ENCODE measurements at regions not wholly inside any gene's neighbourhood (a gene's known extent, or its start where the extent isn't known, plus 50 kb on each side); places are given as distances from the start of the nearest gene placed in this dataset.

- H3K4me3 ChIP-seq (ENCODE audit: low read depth, low read length), result no peak overlapping the region
Measured at GRCh38 chr10:108901781-108902618, 1021.3 kb downstream of the XPNPEP1 start.

- H3K4me3 ChIP-seq (ENCODE audit: low read depth, low read length), result no peak overlapping the region
Measured at GRCh38 chr10:108899670-108900069, 1023.6 kb downstream of the XPNPEP1 start.

GRCh38 chr10:108894402-108895301, 1028.7 kb downstream of the XPNPEP1 start:
- H3K4me3 ChIP-seq (ENCODE audit: low read depth, low read length), result no peak overlapping the region

GRCh38 chr10:108877095-108877561, 1046.2 kb downstream of the XPNPEP1 start:
- H3K4me3 ChIP-seq (ENCODE audit: low read depth, low read length), result no peak overlapping the region

GRCh38 chr10:108872854-108873253, 1050.5 kb downstream of the XPNPEP1 start:
- H3K4me3 ChIP-seq (ENCODE audit: low read depth, low read length), result no peak overlapping the region

GRCh38 chr10:108868881-108869280, 1054.4 kb downstream of the XPNPEP1 start:
- no peak overlapping the region for H3K4me3 ChIP-seq (ENCODE audit: low read depth, low read length)

- H3K4me3 ChIP-seq (ENCODE audit: low read depth, low read length), result no peak overlapping the region
Measured at GRCh38 chr10:108862676-108863350, 1060.5 kb downstream of the XPNPEP1 start.

- H3K4me3 ChIP-seq (ENCODE audit: low read depth, low read length), result no peak overlapping the region
Measured at GRCh38 chr10:108861181-108861754, 1062.0 kb downstream of the XPNPEP1 start.

GRCh38 chr10:108852211-108852610, 1071.1 kb downstream of the XPNPEP1 start:
- H3K4me3 ChIP-seq (ENCODE audit: low read depth, low read length), result no peak overlapping the region

GRCh38 chr10:108850138-108850854, 1073.0 kb downstream of the XPNPEP1 start:
- H3K4me3 ChIP-seq (ENCODE audit: low read depth, low read length), result no peak overlapping the region

GRCh38 chr10:108849688-108850087, 1073.6 kb downstream of the XPNPEP1 start:
- no peak overlapping the region for H3K4me3 ChIP-seq (ENCODE audit: low read depth, low read length)

GRCh38 chr10:108849186-108849585, 1074.1 kb downstream of the XPNPEP1 start:
- H3K4me3 ChIP-seq (ENCODE audit: low read depth, low read length), result no peak overlapping the region

- H3K4me3 ChIP-seq (ENCODE audit: low read depth, low read length), result no peak overlapping the region
Measured at GRCh38 chr10:108848046-108848445, 1075.3 kb downstream of the XPNPEP1 start.

GRCh38 chr10:108840944-108841343, 1082.4 kb downstream of the XPNPEP1 start:
- no peak overlapping the region for H3K4me3 ChIP-seq (ENCODE audit: low read depth, low read length)

GRCh38 chr10:108836362-108836761, 1086.9 kb downstream of the XPNPEP1 start:
- H3K4me3 ChIP-seq (ENCODE audit: low read depth, low read length), result no peak overlapping the region

GRCh38 chr10:108822026-108822425, 1101.3 kb downstream of the XPNPEP1 start:
- H3K4me3 ChIP-seq (ENCODE audit: low read depth, low read length), result no peak overlapping the region

GRCh38 chr10:108819302-108819701, 1104.0 kb downstream of the XPNPEP1 start:
- no peak overlapping the region for H3K4me3 ChIP-seq (ENCODE audit: low read depth, low read length)

- H3K4me3 ChIP-seq (ENCODE audit: low read depth, low read length), result no peak overlapping the region
Measured at GRCh38 chr10:108817584-108817983, 1105.7 kb downstream of the XPNPEP1 start.

- H3K4me3 ChIP-seq (ENCODE audit: low read depth, low read length), result no peak overlapping the region
Measured at GRCh38 chr10:108817135-108817534, 1106.2 kb downstream of the XPNPEP1 start.

- H3K4me3 ChIP-seq (ENCODE audit: low read depth, low read length), result no peak overlapping the region
Measured at GRCh38 chr10:108812906-108813305, 1110.4 kb downstream of the XPNPEP1 start.

Data from iPS-11a (cell line).